ENCODE measurements at regions not wholly inside any gene's neighbourhood (a gene's known extent, or its start where the extent isn't known, plus 50 kb on each side); places are given as distances from the start of the nearest gene placed in this dataset.

DNA sequence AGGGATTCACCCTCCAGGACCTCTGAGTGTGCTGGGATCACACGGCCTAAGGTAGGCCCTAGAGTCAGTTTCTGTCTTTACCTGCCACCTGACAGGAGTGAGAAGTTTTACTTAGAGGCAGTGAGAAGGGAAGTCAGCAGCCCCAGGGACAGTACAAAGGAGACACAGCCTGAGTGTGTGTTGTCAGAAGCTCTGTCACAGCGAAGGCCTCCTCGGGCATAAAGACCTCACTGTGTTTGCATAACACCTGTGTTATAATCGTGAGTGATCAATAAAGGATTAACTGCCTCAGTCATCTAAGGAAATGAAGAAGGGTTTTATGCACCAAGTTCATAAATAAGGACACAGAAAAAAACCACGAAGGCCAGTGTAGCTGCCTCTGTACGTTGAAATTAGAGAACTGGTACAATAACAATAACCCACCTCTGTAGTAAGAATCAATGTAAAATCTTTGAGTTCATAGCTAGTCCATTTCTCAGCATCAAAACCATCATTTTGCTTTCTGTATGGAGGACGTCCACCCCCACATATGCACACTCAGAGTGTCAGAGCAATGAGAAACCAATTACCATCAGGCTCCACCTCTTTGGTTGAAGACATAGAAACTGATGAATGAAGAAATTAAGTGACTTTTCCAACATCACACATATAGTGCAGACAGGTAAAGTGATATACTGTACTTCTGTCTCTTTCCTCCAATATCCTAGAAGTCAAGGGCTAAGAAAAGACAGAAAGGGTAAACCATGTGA lies 159.3 kb downstream of the DAD1 start:
- ChIA-PET POLR2A (no interaction called here), CTCF (no interaction called here)
- Histone ChIP-seq H3K4me1 (ENCODE audit: control insufficient read depth in 1 of 2, extremely low read depth in 1 of 2, insufficient read depth in 2 of 2, low read length in 2 of 2) (peaks cover 0 to 2% of the 10 kb centered on the region in 2 experiments), H3K27me3 (replicated peaks in 1 of 2; ENCODE audit: control insufficient read depth in 2 of 2, extremely low read depth in 1 of 2, insufficient read depth in 2 of 2, low read length in 1 of 2) (no peaks in the 10 kb centered on the region), H3K27ac (ENCODE audit: low read length) (no peak overlapping the region), H3K4me3 (ENCODE audit: control insufficient read depth in 1 of 2, extremely low read depth in 1 of 2, low read length in 1 of 2) (no peak overlapping the region), H3K9me3 (no peaks in the 10 kb centered on the region), H3K36me3 (ENCODE audit: control insufficient read depth in 2 of 2, extremely low read depth in 1 of 2, insufficient read depth in 1 of 2, low read length in 1 of 2) (no peaks in the 10 kb centered on the region)
- WGBS (ENCODE audit: insufficient coverage): no CpG with 5 or more reads among the region's 7 CpGs
- no peak for ATAC-seq (replicated peaks in 1 of 4)
- H3K27ac Mint-ChIP-seq: no peak overlapping the region
- no peaks in the 10 kb centered on the region for H3K36me3 Mint-ChIP-seq
- H3K4me3 Mint-ChIP-seq: no peak overlapping the region
- DNase-seq: no peak
- peaks cover 0 to 3% (median 0%) of the 10 kb centered on the region in 3 donors for H3K4me1 Mint-ChIP-seq
- no peaks in the 10 kb centered on the region for H3K9me3 Mint-ChIP-seq
- no peaks in the 10 kb centered on the region for H3K27me3 Mint-ChIP-seq

GRCh38 chr14:22428700-22429291 lies 160.2 kb downstream of the DAD1 start:
- ChIA-PET CTCF (no interaction called here), POLR2A (no interaction called here)
- Mint-ChIP-seq H3K4me3 (no peak overlapping the region), H3K27me3 (no peaks in the 10 kb centered on the region), H3K27ac (no peak overlapping the region), H3K9me3 (no peaks in the 10 kb centered on the region), H3K36me3 (no peaks in the 10 kb centered on the region), H3K4me1 (peaks cover 0 to 5% (median 0%) of the 10 kb centered on the region in 3 donors)
- no peaks in the 10 kb centered on the region for H3K27me3 ChIP-seq (replicated peaks in 1 of 2; ENCODE audit: control insufficient read depth in 2 of 2, extremely low read depth in 1 of 2, insufficient read depth in 2 of 2, low read length in 1 of 2)
- ATAC-seq (replicated peaks in 1 of 4): no peak
- peaks cover 0 to 2% of the 10 kb centered on the region in 2 experiments for H3K4me1 ChIP-seq (ENCODE audit: control insufficient read depth in 1 of 2, extremely low read depth in 1 of 2, insufficient read depth in 2 of 2, low read length in 2 of 2)
- H3K36me3 ChIP-seq (ENCODE audit: control insufficient read depth in 2 of 2, extremely low read depth in 1 of 2, insufficient read depth in 1 of 2, low read length in 1 of 2): no peaks in the 10 kb centered on the region
- no peak for DNase-seq
- no peaks in the 10 kb centered on the region for H3K9me3 ChIP-seq
- H3K27ac ChIP-seq (ENCODE audit: low read length): no peak overlapping the region
- H3K4me3 ChIP-seq (ENCODE audit: control insufficient read depth in 1 of 2, extremely low read depth in 1 of 2, low read length in 1 of 2): no peak overlapping the region
- no CpG with 5 or more reads among the region's 7 CpGs for WGBS (ENCODE audit: insufficient coverage)

DNA sequence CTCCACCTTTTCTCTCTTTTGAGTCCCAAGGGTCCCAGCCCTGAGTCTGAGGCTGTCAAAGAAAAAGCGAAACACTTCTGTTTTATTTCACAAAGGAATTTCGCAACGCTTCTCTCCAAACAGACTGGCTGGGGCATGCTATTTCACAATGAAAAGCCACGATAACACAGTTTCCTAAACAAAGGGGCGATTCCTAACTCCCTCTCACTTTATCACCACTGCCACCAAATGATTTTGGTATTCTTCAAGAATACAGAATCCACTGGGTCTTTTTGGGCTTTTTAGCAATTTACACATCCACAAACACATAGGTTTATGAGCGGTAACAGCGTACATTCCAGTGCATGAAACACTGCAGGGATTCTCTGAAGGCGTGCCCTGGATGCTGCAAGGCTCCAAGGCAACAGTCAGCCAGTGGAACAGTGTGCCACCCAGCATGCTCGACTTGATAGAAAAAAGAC lies 161.2 kb downstream of the DAD1 start:
- H3K9me3 ChIP-seq: no peaks in the 10 kb centered on the region
- ChIA-PET POLR2A (no interaction called here), CTCF (no interaction called here)
- no peak overlapping the region for H3K4me3 Mint-ChIP-seq
- peaks cover 0 to 2% of the 10 kb centered on the region in 2 experiments for H3K4me1 ChIP-seq (ENCODE audit: control insufficient read depth in 1 of 2, extremely low read depth in 1 of 2, insufficient read depth in 2 of 2, low read length in 2 of 2)
- no peak for DNase-seq
- no peaks in the 10 kb centered on the region for H3K27me3 ChIP-seq (replicated peaks in 1 of 2; ENCODE audit: control insufficient read depth in 2 of 2, extremely low read depth in 1 of 2, insufficient read depth in 2 of 2, low read length in 1 of 2)
- no peaks in the 10 kb centered on the region for H3K36me3 Mint-ChIP-seq
- no CpG with 5 or more reads among the region's 9 CpGs for WGBS (ENCODE audit: insufficient coverage)
- peaks cover 0 to 5% (median 0%) of the 10 kb centered on the region in 3 donors for H3K4me1 Mint-ChIP-seq
- H3K36me3 ChIP-seq (ENCODE audit: control insufficient read depth in 2 of 2, extremely low read depth in 1 of 2, insufficient read depth in 1 of 2, low read length in 1 of 2): no peaks in the 10 kb centered on the region
- no peaks in the 10 kb centered on the region for H3K27me3 Mint-ChIP-seq
- no peaks in the 10 kb centered on the region for H3K9me3 Mint-ChIP-seq
- no peak for ATAC-seq (replicated peaks in 1 of 4)
- H3K27ac Mint-ChIP-seq: no peak overlapping the region
- no peak overlapping the region for H3K27ac ChIP-seq (ENCODE audit: low read length)
- H3K4me3 ChIP-seq (ENCODE audit: control insufficient read depth in 1 of 2, extremely low read depth in 1 of 2, low read length in 1 of 2): no peak overlapping the region

GRCh38 chr14:22426711-22427110 lies 162.3 kb downstream of the DAD1 start:
- H3K27me3 ChIP-seq (replicated peaks in 1 of 2; ENCODE audit: control insufficient read depth in 2 of 2, extremely low read depth in 1 of 2, insufficient read depth in 2 of 2, low read length in 1 of 2): no peaks in the 10 kb centered on the region
- peaks cover 0 to 12% (median 0%) of the 10 kb centered on the region in 3 donors for H3K4me1 Mint-ChIP-seq

GRCh38 chr14:22423958-22424357 lies 165.1 kb downstream of the DAD1 start:
- H3K27ac Mint-ChIP-seq: no peak overlapping the region
- H3K9me3 Mint-ChIP-seq: no peaks in the 10 kb centered on the region
- H3K27me3 Mint-ChIP-seq: no peaks in the 10 kb centered on the region
- no peaks in the 10 kb centered on the region for H3K4me1 ChIP-seq (ENCODE audit: control insufficient read depth in 1 of 2, extremely low read depth in 1 of 2, insufficient read depth in 2 of 2, low read length in 2 of 2)
- H3K4me1 Mint-ChIP-seq: peaks cover 0 to 14% (median 0%) of the 10 kb centered on the region in 3 donors
- H3K4me3 ChIP-seq (ENCODE audit: control insufficient read depth in 1 of 2, extremely low read depth in 1 of 2, low read length in 1 of 2): no peak overlapping the region
- ATAC-seq (replicated peaks in 1 of 4): no peak
- CTCF ChIA-PET: no interaction called here
- H3K9me3 ChIP-seq: no peaks in the 10 kb centered on the region
- no CpG with 5 or more reads among the region's 4 CpGs for WGBS (ENCODE audit: insufficient coverage)
- POLR2A ChIA-PET: no interaction called here
- H3K4me3 Mint-ChIP-seq: no peak overlapping the region
- H3K36me3 ChIP-seq (ENCODE audit: control insufficient read depth in 2 of 2, extremely low read depth in 1 of 2, insufficient read depth in 1 of 2, low read length in 1 of 2): no peaks in the 10 kb centered on the region
- H3K27ac ChIP-seq (ENCODE audit: low read length): no peak overlapping the region
- H3K27me3 ChIP-seq (replicated peaks in 1 of 2; ENCODE audit: control insufficient read depth in 2 of 2, extremely low read depth in 1 of 2, insufficient read depth in 2 of 2, low read length in 1 of 2): no peaks in the 10 kb centered on the region
- no peak for DNase-seq
- H3K36me3 Mint-ChIP-seq: no peaks in the 10 kb centered on the region

More at GRCh38 chr14:22426711-22427110, 162.3 kb downstream of the DAD1 start:
- H3K4me3 ChIP-seq (ENCODE audit: control insufficient read depth in 1 of 2, extremely low read depth in 1 of 2, low read length in 1 of 2): no peak overlapping the region
- no peak overlapping the region for H3K27ac ChIP-seq (ENCODE audit: low read length)
- H3K36me3 Mint-ChIP-seq: no peaks in the 10 kb centered on the region
- H3K4me1 ChIP-seq (ENCODE audit: control insufficient read depth in 1 of 2, extremely low read depth in 1 of 2, insufficient read depth in 2 of 2, low read length in 2 of 2): no peaks in the 10 kb centered on the region
- no peaks in the 10 kb centered on the region for H3K36me3 ChIP-seq (ENCODE audit: control insufficient read depth in 2 of 2, extremely low read depth in 1 of 2, insufficient read depth in 1 of 2, low read length in 1 of 2)
- no peaks in the 10 kb centered on the region for H3K9me3 ChIP-seq
- H3K9me3 Mint-ChIP-seq: no peaks in the 10 kb centered on the region
- ATAC-seq (replicated peaks in 1 of 4) (no peak), DNase-seq (no peak)
- no peak overlapping the region for H3K4me3 Mint-ChIP-seq
- CTCF ChIA-PET: no interaction called here
- POLR2A ChIA-PET: no interaction called here
- H3K27me3 Mint-ChIP-seq: no peaks in the 10 kb centered on the region
- no CpG with 5 or more reads among the region's 7 CpGs for WGBS (ENCODE audit: insufficient coverage)
- no peak overlapping the region for H3K27ac Mint-ChIP-seq

DNA sequence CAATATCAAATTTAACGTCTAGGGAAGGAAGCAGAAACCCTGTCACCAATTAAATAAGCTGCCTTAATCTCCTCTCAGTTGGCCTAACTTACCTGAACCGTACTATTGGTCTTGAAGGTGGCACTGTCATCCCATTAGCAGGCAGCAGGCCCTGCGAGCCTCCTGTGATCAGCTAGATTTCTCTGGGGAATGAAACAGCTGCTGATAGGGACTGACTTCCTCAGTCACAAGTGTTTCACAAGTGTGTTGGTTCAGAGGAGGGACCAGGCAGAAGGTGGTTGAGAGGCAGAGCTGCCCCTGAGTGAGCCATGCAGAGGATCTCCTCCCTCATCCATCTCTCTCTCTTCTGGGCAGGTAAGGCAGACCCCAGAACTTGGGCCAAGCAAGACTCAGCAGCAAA lies 166.8 kb downstream of the DAD1 start:
- no peaks in the 10 kb centered on the region for H3K36me3 Mint-ChIP-seq
- H3K36me3 ChIP-seq (ENCODE audit: control insufficient read depth in 2 of 2, extremely low read depth in 1 of 2, insufficient read depth in 1 of 2, low read length in 1 of 2): no peaks in the 10 kb centered on the region
- H3K27me3 Mint-ChIP-seq: no peaks in the 10 kb centered on the region
- no peak overlapping the region for H3K27ac ChIP-seq (ENCODE audit: low read length)
- ATAC-seq (replicated peaks in 1 of 4) (no peak), DNase-seq (no peak)
- no CpG with 5 or more reads among the region's 3 CpGs for WGBS (ENCODE audit: insufficient coverage)
- no peaks in the 10 kb centered on the region for H3K27me3 ChIP-seq (replicated peaks in 1 of 2; ENCODE audit: control insufficient read depth in 2 of 2, extremely low read depth in 1 of 2, insufficient read depth in 2 of 2, low read length in 1 of 2)
- peaks cover 0 to 21% (median 0%) of the 10 kb centered on the region in 3 donors for H3K4me1 Mint-ChIP-seq
- ChIA-PET CTCF (no interaction called here), POLR2A (no interaction called here)
- H3K9me3 ChIP-seq: no peaks in the 10 kb centered on the region
- H3K27ac Mint-ChIP-seq: no peak overlapping the region
- H3K9me3 Mint-ChIP-seq: no peaks in the 10 kb centered on the region
- no peaks in the 10 kb centered on the region for H3K4me1 ChIP-seq (ENCODE audit: control insufficient read depth in 1 of 2, extremely low read depth in 1 of 2, insufficient read depth in 2 of 2, low read length in 2 of 2)
- peak overlapping the region in 1 of 3 donors; percentile 49 for H3K4me3 Mint-ChIP-seq
- peak overlapping the region in 1 of 2 donors; percentile 19 for H3K4me3 ChIP-seq (ENCODE audit: control insufficient read depth in 1 of 2, extremely low read depth in 1 of 2, low read length in 1 of 2)

Measured in T-cell (primary cell).